GM06990 (cell line): ENCODE measurements at regions not wholly inside any gene's neighbourhood (a gene's known extent, or its start where the extent isn't known, plus 50 kb on each side); places are given as distances from the start of the nearest gene placed in this dataset.

Experiments used
- DNase-seq: peaks from one replicate; pipeline ENCODE4 v3.0.0-alpha.2; 2011; ENCODE audit not compliant: insufficient read length; ENCODE audit errors: extremely low read depth
- H3K27me3 ChIP-seq: replicated peaks from 2 replicates; pipeline ENCODE4 v1.6.0; 2011; ENCODE audit warnings: low read length; ENCODE audit not compliant: control insufficient read depth, insufficient read depth
- H3K36me3 ChIP-seq: 2 replicates; pipeline ENCODE4 v1.5.1; 2011; ENCODE audit warnings: low read length; ENCODE audit not compliant: control insufficient read depth, insufficient read depth
- H3K4me3 ChIP-seq: replicated peaks from 2 replicates; pipeline ENCODE4 v1.5.1; 2011; ENCODE audit warnings: low read depth, mild to moderate bottlenecking, control low read depth, low read length
- CTCF ChIP-seq: IDR thresholded peaks from 2 replicates; pipeline ENCODE4 v1.5.1; 2011; ENCODE audit warnings: low read length, control low read depth, mild to moderate bottlenecking, inconsistent platforms; ENCODE audit not compliant: insufficient read depth, poor library complexity, severe bottlenecking

DNA sequence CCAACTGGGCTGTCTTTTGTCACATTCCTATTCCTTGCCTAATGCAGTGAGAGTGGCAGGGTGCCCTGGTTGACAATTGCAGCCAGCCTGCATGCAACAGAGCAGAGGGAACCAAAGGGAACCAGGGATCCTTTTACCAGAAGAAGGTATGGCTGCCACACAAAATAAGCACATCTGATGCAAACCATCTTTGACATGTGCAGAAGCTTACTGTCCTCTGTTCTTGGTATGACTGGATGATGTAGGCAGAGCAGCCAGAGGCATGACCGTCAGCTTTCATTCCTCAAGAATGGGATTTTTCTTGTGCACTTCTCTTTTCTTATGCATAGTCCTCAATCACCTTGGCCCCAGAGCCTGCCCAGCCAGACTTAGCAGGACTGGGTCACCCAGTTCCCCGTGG is 116.1 kb downstream of the UQCRFS1 start:
- H3K4me3 ChIP-seq = no peak overlapping the region
- H3K36me3 ChIP-seq = no peaks in the 10 kb centered on the region
- no peak for DNase-seq
- H3K27me3 ChIP-seq = no peaks in the 10 kb centered on the region
- no peak for TF ChIP-seq CTCF

DNA sequence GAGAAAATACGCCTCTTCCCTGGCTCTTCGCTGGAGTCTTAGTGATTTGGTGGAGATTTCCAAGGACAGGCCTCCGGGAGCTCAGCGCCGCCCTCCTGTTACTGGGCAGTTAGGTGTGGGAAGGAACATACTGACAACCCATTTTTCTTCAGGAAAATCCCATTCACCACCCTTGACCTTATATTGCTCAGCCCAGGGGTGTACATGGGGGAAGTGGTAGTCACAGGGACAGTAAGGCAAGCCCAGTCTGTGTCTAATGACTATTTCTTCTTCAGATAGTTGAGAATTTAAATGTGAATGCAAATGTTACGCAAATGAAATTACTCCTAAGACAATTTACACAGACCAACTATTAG is 119.4 kb downstream of the UQCRFS1 start:
- no peaks in the 10 kb centered on the region for H3K27me3 ChIP-seq
- no peak overlapping the region for H3K4me3 ChIP-seq
- no peaks in the 10 kb centered on the region for H3K36me3 ChIP-seq
- no peak for DNase-seq
- TF ChIP-seq CTCF = no peak

- Histone ChIP-seq H3K36me3 (no peaks in the 10 kb centered on the region), H3K4me3 (no peak overlapping the region), H3K27me3 (no peaks in the 10 kb centered on the region)
- no peak for DNase-seq
- no peak for TF ChIP-seq CTCF
These were observed 120.0 kb downstream of the UQCRFS1 start for GRCh38 chr19:29092712-29093552.

GRCh38 chr19:29090783-29091526 is 122.0 kb downstream of the UQCRFS1 start:
- TF ChIP-seq CTCF = no peak

GRCh38 chr19:29089315-29089870 is 123.6 kb downstream of the UQCRFS1 start:
- Histone ChIP-seq H3K4me3 (no peak overlapping the region), H3K36me3 (no peaks in the 10 kb centered on the region), H3K27me3 (no peaks in the 10 kb centered on the region)
- DNase-seq = no peak
- TF ChIP-seq CTCF = no peak

More at GRCh38 chr19:29090783-29091526, 122.0 kb downstream of the UQCRFS1 start:
- Histone ChIP-seq H3K36me3 (no peaks in the 10 kb centered on the region), H3K27me3 (no peaks in the 10 kb centered on the region), H3K4me3 (no peak overlapping the region)
- no peak for DNase-seq
